ENCODE measurements at regions not wholly inside any gene's neighbourhood (a gene's known extent, or its start where the extent isn't known, plus 50 kb on each side); places are given as distances from the start of the nearest gene placed in this dataset.

DNA sequence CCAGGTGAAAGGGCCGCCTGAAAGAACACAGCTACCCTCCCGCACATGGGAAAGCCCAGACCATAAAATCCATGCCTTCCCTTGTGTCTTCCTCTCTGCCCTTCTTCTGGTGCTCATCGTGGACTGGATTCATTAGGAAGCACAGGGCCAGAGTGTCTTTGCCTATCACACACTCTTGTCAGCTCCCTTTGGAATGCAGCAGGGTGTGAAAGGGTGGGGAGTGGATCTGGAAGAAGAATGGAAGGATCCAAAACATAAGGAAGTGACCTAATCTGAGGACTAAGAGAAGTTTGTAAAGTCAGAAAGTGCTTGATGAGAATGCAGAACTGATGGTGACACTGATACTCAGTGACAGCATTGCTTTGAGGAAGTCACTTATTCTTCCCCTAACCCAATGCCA, 1147.3 kb upstream of the GOT2 start:
- TF ChIP-seq, protein P1, sequence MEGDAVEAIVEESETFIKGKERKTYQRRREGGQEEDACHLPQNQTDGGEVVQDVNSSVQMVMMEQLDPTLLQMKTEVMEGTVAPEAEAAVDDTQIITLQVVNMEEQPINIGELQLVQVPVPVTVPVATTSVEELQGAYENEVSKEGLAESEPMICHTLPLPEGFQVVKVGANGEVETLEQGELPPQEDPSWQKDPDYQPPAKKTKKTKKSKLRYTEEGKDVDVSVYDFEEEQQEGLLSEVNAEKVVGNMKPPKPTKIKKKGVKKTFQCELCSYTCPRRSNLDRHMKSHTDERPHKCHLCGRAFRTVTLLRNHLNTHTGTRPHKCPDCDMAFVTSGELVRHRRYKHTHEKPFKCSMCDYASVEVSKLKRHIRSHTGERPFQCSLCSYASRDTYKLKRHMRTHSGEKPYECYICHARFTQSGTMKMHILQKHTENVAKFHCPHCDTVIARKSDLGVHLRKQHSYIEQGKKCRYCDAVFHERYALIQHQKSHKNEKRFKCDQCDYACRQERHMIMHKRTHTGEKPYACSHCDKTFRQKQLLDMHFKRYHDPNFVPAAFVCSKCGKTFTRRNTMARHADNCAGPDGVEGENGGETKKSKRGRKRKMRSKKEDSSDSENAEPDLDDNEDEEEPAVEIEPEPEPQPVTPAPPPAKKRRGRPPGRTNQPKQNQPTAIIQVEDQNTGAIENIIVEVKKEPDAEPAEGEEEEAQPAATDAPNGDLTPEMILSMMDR (IDR thresholded peaks at IDR 0.05), result no peak
- TF ChIP-seq EP300 (IDR thresholded peaks at IDR 0.05), result no peak
- TF ChIP-seq POLR2A (IDR thresholded peaks at IDR 0.05), result no peak
- no peak for TF ChIP-seq POLR2AphosphoS5 (IDR thresholded peaks at IDR 0.05)
